Gastrocnemius medialis (tissue), 4 donors: ENCODE measurements at regions not wholly inside any gene's neighbourhood (a gene's known extent, or its start where the extent isn't known, plus 50 kb on each side); places are given as distances from the start of the nearest gene placed in this dataset.

Source experiments
- ATAC-seq, 2 donors: fragments of 150-250 bp; one replicate each; pipeline ENCODE4 v1.9.1; 2016
- DNase-seq, 2 donors: peaks; one replicate each; pipeline ENCODE4 v3.0.0-alpha.2; 2019
- H3K27ac ChIP-seq, 4 donors: fragments of 200-600 bp; sonication (generic); 1 replicate in 1 of 4; 2 replicates in 3 of 4; pipeline ENCODE4 v1.5.1; 2016 to 2018; ENCODE audit warnings: mild to moderate bottlenecking in 2 of 4, moderate library complexity in 1 of 4
- H3K27me3 ChIP-seq, 3 donors: fragments of 200-600 bp; sonication (generic) in 2 of 3; 1 replicate in 1 of 3; 2 replicates in 2 of 3; pipeline versions ENCODE4 v1.5.1 to v1.6.0; 2016 to 2019; ENCODE audit warnings: mild to moderate bottlenecking in 1 of 3, moderate library complexity in 1 of 3
- H3K36me3 ChIP-seq, 2 donors: fragments of 200-600 bp; sonication (generic) in 1 of 2; one replicate each; pipeline ENCODE4 v1.5.1; 2017 to 2018
- H3K4me1 ChIP-seq, 2 donors: fragments of 200-600 bp; sonication (generic) in 1 of 2; one replicate each; pipeline ENCODE4 v1.5.1; 2016 to 2017; ENCODE audit warnings: mild to moderate bottlenecking in 2 of 2
- H3K4me3 ChIP-seq, 4 donors: fragments of 200-600 bp; sonication (generic) in 3 of 4; 1 replicate in 1 of 4; 2 replicates in 3 of 4; pipeline ENCODE4 v1.5.1; 2016 to 2019; ENCODE audit warnings: mild to moderate bottlenecking in 2 of 4
- H3K9me3 ChIP-seq, 3 donors: fragments of 200-600 bp; sonication (generic) in 2 of 3; 1 replicate in 1 of 3; 2 replicates in 2 of 3; pipeline ENCODE4 v1.5.1; 2016 to 2019
- CTCF ChIP-seq, 5 experiments: fragments of 450-650 bp in 3 of 5; fragments of 200-600 bp in 2 of 5; sonication (generic) in 2 of 5; IDR thresholded peaks in 4 of 5; conservative IDR thresholded peaks in 1 of 5; 1 replicate in 4 of 5; 2 replicates in 1 of 5; pipeline ENCODE4 v1.5.1; 2016 to 2019; ENCODE audit warnings: antibody characterized with exemption in 5 of 5, mild to moderate bottlenecking in 3 of 5, moderate library complexity in 3 of 5
- POLR2A ChIP-seq, 2 donors: fragments of 450-650 bp; IDR thresholded peaks; one replicate each; pipeline ENCODE4 v1.6.1; 2017; ENCODE audit warnings: antibody characterized with exemption in 2 of 2, mild to moderate bottlenecking in 2 of 2, moderate library complexity in 2 of 2
- in situ Hi-C, 4 donors: fragments of 200-750 bp; cut with MboI; loops; one replicate each; pipeline versions ENCODE4 v1.15.0 to v1.8.0; 2017; ENCODE audit warnings: low sequenced_read_pairs in 4 of 4
- intact Hi-C: fragments of 100-400 bp; cut with DNase I; formaldehyde crosslinking; loops from one replicate; pipeline ENCODE4 v1.15.1; 2023; ENCODE audit warnings: low total_unique reads

- no peak for DNase-seq
- H3K36me3 ChIP-seq, result no peaks in the 10 kb centered on the region
- no peak overlapping the region for H3K27ac ChIP-seq
- in situ Hi-C loops, result no loop called here
- ATAC-seq, result no peak
- TF ChIP-seq CTCF (IDR thresholded peaks at IDR 0.05 in 4 of 5, conservative IDR thresholded peaks at IDR 0.05 in 1 of 5) (no peak), POLR2A (IDR thresholded peaks at IDR 0.05) (no peak)
- no peaks in the 10 kb centered on the region for H3K9me3 ChIP-seq
- intact Hi-C loops, result no loop called here
- no peak overlapping the region for H3K4me3 ChIP-seq
- no peaks in the 10 kb centered on the region for H3K27me3 ChIP-seq
- H3K4me1 ChIP-seq, result no peaks in the 10 kb centered on the region
Observed at GRCh38 chr17:72333570-72333969, 212.8 kb downstream of the SOX9 start.

GRCh38 chr17:72334205-72334604 is 213.4 kb downstream of the SOX9 start:
- TF ChIP-seq POLR2A (IDR thresholded peaks at IDR 0.05), result no peak
- no peak for TF ChIP-seq CTCF (IDR thresholded peaks at IDR 0.05 in 4 of 5, conservative IDR thresholded peaks at IDR 0.05 in 1 of 5)
- no peak overlapping the region for H3K4me3 ChIP-seq
- H3K4me1 ChIP-seq, result no peaks in the 10 kb centered on the region
- no peak overlapping the region for H3K27ac ChIP-seq
- intact Hi-C loops (no loop called here), in situ Hi-C loops (no loop called here)
- no peaks in the 10 kb centered on the region for H3K9me3 ChIP-seq
- H3K36me3 ChIP-seq, result no peaks in the 10 kb centered on the region
- ATAC-seq (no peak), DNase-seq (no peak)
- H3K27me3 ChIP-seq, result no peaks in the 10 kb centered on the region

DNA sequence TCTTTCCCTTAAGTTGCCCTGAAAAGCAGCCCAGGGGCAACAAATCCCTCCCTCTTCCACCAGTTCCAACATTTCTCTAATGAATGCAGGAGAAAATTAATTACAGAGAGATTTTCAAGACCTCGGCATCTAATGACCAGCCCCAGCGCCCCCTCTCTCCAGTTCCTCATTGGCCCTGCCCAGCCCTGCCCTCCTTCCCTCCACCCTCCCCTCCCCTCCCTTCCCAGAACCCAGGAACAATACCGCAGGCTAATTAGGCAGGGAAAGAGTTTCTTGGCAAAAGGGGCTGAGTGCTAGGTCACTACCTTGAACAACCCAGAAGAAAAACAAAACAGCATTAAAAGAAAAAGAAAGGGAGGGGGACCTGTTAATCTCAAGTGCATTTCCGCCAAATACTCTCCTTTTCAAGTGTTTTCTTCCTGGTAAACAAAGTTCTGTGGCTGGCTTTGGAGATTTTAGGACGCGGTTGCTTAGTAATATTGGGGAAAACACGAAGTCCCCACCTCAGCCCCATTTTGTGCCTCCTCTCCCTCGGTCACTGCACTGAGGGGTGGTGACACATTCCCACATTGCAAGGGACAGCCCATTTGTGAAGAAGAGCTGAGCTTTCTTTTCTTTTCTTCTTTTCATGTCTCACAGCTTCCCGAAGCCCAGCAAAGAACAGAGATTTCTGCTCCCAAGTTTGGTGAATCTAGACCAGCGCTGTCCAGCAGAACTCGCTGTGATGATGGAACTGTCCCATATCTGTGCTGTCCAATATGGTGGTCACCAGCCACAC is 215.4 kb downstream of the SOX9 start:
- intact Hi-C loops, result no loop called here
- Histone ChIP-seq H3K9me3 (no peaks in the 10 kb centered on the region), H3K27me3 (peaks cover 0 to 5% (median 4%) of the 10 kb centered on the region in 3 donors), H3K27ac (no peak overlapping the region), H3K4me1 (no peaks in the 10 kb centered on the region), H3K4me3 (no peak overlapping the region), H3K36me3 (no peaks in the 10 kb centered on the region)
- TF ChIP-seq POLR2A (IDR thresholded peaks at IDR 0.05) (no peak), CTCF (IDR thresholded peaks at IDR 0.05 in 4 of 5, conservative IDR thresholded peaks at IDR 0.05 in 1 of 5) (no peak)
- in situ Hi-C loops, result no loop called here
- ATAC-seq, result no peak
- DNase-seq, result no peak

GRCh38 chr17:72336804-72337070 is 215.9 kb downstream of the SOX9 start:
- peaks cover 0 to 8% (median 5%) of the 10 kb centered on the region in 3 donors for H3K27me3 ChIP-seq
- DNase-seq, result no peak
- intact Hi-C loops, result no loop called here

More at GRCh38 chr17:72336804-72337070, 215.9 kb downstream of the SOX9 start:
- Histone ChIP-seq H3K27ac (no peak overlapping the region), H3K9me3 (no peaks in the 10 kb centered on the region), H3K4me3 (no peak overlapping the region), H3K4me1 (no peaks in the 10 kb centered on the region), H3K36me3 (no peaks in the 10 kb centered on the region)
- no peak for ATAC-seq
- in situ Hi-C loops, result no loop called here
- TF ChIP-seq POLR2A (IDR thresholded peaks at IDR 0.05) (no peak), CTCF (IDR thresholded peaks at IDR 0.05 in 4 of 5, conservative IDR thresholded peaks at IDR 0.05 in 1 of 5) (no peak)
